ENCODE measurements at regions not wholly inside any gene's neighbourhood (a gene's known extent, or its start where the extent isn't known, plus 50 kb on each side); places are given as distances from the start of the nearest gene placed in this dataset.
"Not testable (repeated sequence)": the region's sequence is repeated elsewhere in the genome, so short reads cannot be mapped to it uniquely, and the experiment has no call there.

DNA sequence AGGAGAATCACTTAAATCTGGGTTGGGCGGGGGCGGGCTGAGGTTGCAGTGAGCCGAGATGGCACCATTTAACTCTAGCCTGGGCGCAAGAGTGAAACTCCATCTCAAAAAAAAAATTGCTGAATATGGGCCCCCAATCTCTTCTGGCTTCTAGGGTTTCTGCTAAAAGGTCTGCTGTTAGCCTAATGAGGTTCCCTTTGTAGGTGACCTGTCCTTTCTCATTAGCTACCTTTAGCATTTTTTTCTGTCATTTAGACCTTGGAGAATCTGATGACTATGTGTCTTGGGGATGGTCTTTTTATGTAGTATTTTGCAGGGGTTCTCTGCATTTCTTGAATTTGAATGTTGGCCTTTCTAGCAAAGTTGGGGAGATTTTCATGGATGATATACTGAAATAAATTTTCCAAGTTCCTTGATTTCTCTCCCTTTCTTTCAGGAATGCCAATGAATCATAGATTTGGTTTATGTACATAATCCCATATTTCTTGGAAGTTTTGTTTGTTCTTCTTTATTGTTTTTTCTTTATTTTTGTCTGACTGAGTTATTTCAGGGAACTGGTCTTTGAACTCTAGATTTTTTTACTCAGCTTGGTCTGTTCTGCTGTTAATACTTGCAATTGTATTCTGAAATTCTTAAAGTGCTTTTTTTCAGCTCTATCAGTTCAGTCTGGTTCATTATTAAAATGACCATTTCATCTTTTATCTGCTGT, 181.5 kb downstream of the TTC6 start:
- Histone ChIP-seq H3K27ac (no peak overlapping the region), H3K36me3 (ENCODE audit: insufficient read depth in 1 of 2, low read depth in 1 of 2) (no peaks in the 10 kb centered on the region), H3K27me3 (ENCODE audit: insufficient read depth in 3 of 3, low read length in 2 of 3) (no peaks in the 10 kb centered on the region), H3K4me1 (no peaks in the 10 kb centered on the region), H3K4me3 (no peak overlapping the region), H3K9me3 (no peaks in the 10 kb centered on the region)
- intact Hi-C loops (cut with DNase I) = no loop called here
- ATAC-seq (no peak), DNase-seq (no peak)
- WGBS, 3 donors = 92 to 98% (median 94%) methylated on average over 4 of the region's 4 CpGs
- TF ChIP-seq, protein P1, sequence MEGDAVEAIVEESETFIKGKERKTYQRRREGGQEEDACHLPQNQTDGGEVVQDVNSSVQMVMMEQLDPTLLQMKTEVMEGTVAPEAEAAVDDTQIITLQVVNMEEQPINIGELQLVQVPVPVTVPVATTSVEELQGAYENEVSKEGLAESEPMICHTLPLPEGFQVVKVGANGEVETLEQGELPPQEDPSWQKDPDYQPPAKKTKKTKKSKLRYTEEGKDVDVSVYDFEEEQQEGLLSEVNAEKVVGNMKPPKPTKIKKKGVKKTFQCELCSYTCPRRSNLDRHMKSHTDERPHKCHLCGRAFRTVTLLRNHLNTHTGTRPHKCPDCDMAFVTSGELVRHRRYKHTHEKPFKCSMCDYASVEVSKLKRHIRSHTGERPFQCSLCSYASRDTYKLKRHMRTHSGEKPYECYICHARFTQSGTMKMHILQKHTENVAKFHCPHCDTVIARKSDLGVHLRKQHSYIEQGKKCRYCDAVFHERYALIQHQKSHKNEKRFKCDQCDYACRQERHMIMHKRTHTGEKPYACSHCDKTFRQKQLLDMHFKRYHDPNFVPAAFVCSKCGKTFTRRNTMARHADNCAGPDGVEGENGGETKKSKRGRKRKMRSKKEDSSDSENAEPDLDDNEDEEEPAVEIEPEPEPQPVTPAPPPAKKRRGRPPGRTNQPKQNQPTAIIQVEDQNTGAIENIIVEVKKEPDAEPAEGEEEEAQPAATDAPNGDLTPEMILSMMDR (IDR thresholded peaks at IDR 0.05) = no peak

DNA sequence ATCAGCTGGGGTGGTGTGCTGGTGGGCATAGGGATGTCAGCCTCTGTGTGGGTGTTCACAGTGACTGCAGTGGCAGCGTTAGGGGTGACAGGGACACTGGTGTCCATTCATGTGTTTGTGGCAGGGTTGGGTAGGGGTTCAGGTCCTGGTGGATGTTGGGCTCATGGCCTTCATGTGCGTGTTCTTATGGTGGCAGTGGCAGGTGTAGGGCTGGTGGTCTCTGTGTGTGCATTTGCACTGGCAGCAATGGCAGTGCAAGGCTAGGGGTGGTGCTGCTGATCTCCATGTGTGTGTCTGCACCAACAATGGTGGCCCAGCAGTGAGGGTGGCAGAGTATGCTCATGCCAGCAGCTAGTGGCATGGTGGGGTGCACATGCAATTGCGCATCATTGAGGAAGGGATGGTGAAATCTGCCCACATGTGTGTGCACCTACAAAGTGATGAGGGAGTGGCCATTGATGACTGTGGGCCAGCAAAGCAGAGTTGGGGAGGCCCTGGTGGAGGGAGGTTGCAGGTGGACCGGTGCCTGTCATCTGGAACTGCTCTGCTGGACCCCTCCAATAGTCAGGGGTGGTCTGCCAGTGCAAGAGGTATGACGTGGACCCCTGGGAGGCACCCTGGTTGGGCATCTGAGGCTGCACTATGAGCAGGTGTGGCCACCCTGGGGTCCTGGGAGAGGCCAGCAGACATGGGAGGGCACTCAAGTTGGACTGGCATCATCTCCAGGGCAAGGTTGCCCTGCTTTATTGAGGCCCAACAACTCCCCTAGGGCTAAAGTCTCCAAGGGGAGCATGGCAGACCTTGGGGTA, 182.9 kb downstream of the TTC6 start:
- Histone ChIP-seq H3K4me1 (no peaks in the 10 kb centered on the region), H3K27ac (no peak overlapping the region), H3K9me3 (no peaks in the 10 kb centered on the region), H3K27me3 (ENCODE audit: insufficient read depth in 3 of 3, low read length in 2 of 3) (no peaks in the 10 kb centered on the region), H3K4me3 (no peak overlapping the region), H3K36me3 (ENCODE audit: insufficient read depth in 1 of 2, low read depth in 1 of 2) (no peaks in the 10 kb centered on the region)
- intact Hi-C loops (cut with DNase I) = no loop called here
- TF ChIP-seq, protein P1 (IDR thresholded peaks at IDR 0.05) = no peak
- DNase-seq (no peak), ATAC-seq (no peak)
- 83 to 88% (median 87%) methylated on average over 5 of the region's 5 CpGs for WGBS, 3 donors

- DNase-seq (no peak), ATAC-seq (no peak)
- Histone ChIP-seq H3K36me3 (ENCODE audit: insufficient read depth in 1 of 2, low read depth in 1 of 2) (no peaks in the 10 kb centered on the region), H3K9me3 (no peaks in the 10 kb centered on the region), H3K27ac (no peak overlapping the region), H3K4me1 (no peaks in the 10 kb centered on the region), H3K27me3 (ENCODE audit: insufficient read depth in 3 of 3, low read length in 2 of 3) (no peaks in the 10 kb centered on the region), H3K4me3 (no peak overlapping the region)
- intact Hi-C loops (cut with DNase I) = no loop called here
- TF ChIP-seq, protein P1 (IDR thresholded peaks at IDR 0.05) = no peak
Observed at GRCh38 chr14:37779480-37779879, 184.1 kb downstream of the TTC6 start.

DNA sequence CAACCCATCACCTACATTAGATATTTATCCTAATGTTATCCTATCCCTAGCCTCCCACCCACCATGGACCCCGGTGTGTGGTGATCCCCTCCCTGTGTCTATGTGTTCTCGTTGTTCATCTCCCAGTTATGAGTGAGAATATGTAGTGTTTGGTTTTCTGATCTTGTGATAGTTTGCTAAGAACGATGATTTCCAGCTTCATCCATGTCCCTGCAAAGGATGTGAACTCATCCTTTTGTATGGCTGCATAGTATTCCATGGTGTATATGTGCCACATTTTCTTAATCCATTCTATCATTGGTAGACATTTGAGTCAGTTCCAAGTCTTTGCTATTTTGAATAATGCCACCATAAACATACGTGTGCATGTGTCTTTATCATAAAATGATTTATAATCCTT, 185.3 kb downstream of the TTC6 start:
- intact Hi-C loops (cut with DNase I) = not testable (repeated sequence)
- 84 to 90% (median 87%) methylated on average over 4 of the region's 4 CpGs for WGBS, 3 donors

DNA sequence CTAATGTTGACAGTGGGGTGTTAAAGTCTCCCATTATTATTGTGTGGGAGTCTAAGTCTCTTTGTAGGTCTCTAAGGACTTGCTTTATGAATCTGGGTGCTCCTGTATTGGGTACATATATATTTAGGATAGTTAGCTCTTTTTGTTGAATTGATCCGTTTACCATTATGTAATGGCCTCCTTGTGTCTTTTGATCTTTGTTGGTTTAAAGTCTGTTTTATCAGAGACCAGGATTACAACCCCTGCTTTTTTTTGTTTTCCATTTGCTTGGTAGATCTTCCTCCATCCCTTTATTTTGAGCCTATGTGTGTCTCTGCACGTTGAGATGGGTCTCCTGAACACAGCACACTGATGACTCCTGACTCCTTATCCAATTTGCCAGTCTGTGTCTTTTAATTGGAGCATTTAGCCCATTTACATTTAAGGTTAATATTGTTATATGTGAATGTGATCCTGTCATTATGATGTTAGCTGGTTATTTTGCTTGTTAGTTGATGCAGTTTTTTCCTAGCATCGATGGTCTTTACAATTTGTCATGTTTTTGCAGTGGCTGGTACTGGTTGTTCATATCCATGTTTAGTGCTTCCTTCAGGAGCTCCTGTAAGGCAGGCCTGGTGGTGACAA, 188.9 kb downstream of the TTC6 start:
- intact Hi-C loops (cut with DNase I); ATAC-seq: not testable (repeated sequence)

More for the DNA sequence above, 185.3 kb downstream of the TTC6 start:
- not testable (repeated sequence) for DNase-seq; H3K36me3 ChIP-seq (ENCODE audit: insufficient read depth in 1 of 2, low read depth in 1 of 2); H3K4me3 ChIP-seq; H3K27me3 ChIP-seq (ENCODE audit: insufficient read depth in 3 of 3, low read length in 2 of 3); ATAC-seq; H3K27ac ChIP-seq; H3K9me3 ChIP-seq; H3K4me1 ChIP-seq

GRCh38 chr14:37784827-37785223, 189.4 kb downstream of the TTC6 start:
- H3K4me3 ChIP-seq; DNase-seq; ATAC-seq; intact Hi-C loops (cut with DNase I); H3K36me3 ChIP-seq (ENCODE audit: insufficient read depth in 1 of 2, low read depth in 1 of 2); H3K27ac ChIP-seq; H3K9me3 ChIP-seq; H3K27me3 ChIP-seq (ENCODE audit: insufficient read depth in 3 of 3, low read length in 2 of 3); H3K4me1 ChIP-seq: not testable (repeated sequence)

More for the DNA sequence above, 188.9 kb downstream of the TTC6 start:
- not testable (repeated sequence) for DNase-seq; H3K9me3 ChIP-seq; H3K27me3 ChIP-seq (ENCODE audit: insufficient read depth in 3 of 3, low read length in 2 of 3); H3K4me1 ChIP-seq; H3K27ac ChIP-seq; H3K4me3 ChIP-seq; H3K36me3 ChIP-seq (ENCODE audit: insufficient read depth in 1 of 2, low read depth in 1 of 2)
- 60 to 73% (median 63%) methylated on average over 3 of the region's 3 CpGs for WGBS, 3 donors

DNA sequence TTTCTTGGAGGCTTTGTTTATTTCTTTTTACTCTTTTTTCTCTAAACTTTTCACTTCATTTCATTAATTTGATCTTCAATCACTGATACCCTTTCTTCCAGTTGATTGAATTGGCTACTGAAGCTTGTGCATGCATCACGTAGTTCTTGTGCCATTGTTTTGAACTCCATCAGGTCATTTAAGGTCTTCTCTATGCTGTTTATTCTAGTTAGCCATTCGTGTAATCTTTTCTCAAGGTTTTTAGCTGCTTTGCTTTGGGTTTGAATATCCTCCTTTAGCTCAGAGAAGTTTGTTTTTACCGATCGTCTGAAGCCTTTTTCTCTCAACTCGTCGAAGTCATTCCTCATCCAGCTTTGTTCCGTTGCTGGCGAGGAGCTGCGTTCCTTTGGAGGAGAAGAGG, 189.9 kb downstream of the TTC6 start:
- H3K27me3 ChIP-seq (ENCODE audit: insufficient read depth in 3 of 3, low read length in 2 of 3); ATAC-seq; H3K4me3 ChIP-seq; H3K27ac ChIP-seq; H3K4me1 ChIP-seq; DNase-seq; intact Hi-C loops (cut with DNase I); H3K36me3 ChIP-seq (ENCODE audit: insufficient read depth in 1 of 2, low read depth in 1 of 2); H3K9me3 ChIP-seq: not testable (repeated sequence)
- WGBS, 3 donors = 88 to 92% (median 89%) methylated on average over 9 of the region's 9 CpGs

DNA sequence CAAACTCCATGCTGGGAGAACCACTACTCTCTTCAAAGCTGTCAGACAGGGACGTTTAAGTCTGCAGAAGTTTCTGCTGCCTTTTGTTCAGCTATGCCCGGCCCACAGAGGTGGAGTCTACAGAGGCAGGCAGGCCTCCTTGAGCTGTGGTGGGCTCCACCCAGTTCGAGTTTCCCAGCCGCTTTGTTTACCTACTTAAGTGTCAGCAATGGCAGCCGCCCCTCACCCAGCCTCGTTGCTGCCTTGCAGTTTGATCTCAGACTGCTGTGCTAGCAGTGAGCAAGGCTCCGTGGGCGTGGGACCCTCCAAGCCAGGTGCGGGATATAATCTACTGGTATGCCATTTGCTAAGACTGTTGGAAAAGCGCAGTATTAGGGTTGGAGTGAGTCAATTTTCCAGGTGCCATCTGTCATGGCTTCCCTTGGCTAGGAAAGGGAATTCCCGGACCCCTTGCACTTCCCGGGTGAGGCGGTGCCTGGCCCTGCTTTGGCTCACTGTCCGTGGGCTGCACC, 190.7 kb downstream of the TTC6 start:
- 77 to 85% (median 85%) methylated on average over 13 to 14 of the region's 14 CpGs for WGBS, 3 donors

More for the DNA sequence above, 190.7 kb downstream of the TTC6 start:
- intact Hi-C loops (cut with DNase I); H3K27me3 ChIP-seq (ENCODE audit: insufficient read depth in 3 of 3, low read length in 2 of 3); H3K36me3 ChIP-seq (ENCODE audit: insufficient read depth in 1 of 2, low read depth in 1 of 2); H3K27ac ChIP-seq; ATAC-seq; H3K9me3 ChIP-seq; H3K4me1 ChIP-seq; DNase-seq; H3K4me3 ChIP-seq: not testable (repeated sequence)

Measured in psoas muscle (tissue), 7 donors.